ENCODE measurements at regions not wholly inside any gene's neighbourhood (a gene's known extent, or its start where the extent isn't known, plus 50 kb on each side); places are given as distances from the start of the nearest gene placed in this dataset.
"Not testable (repeated sequence)": the region's sequence is repeated elsewhere in the genome, so short reads cannot be mapped to it uniquely, and the experiment has no call there.

GRCh38 chrX:8042304-8042703 is 115.1 kb upstream of the PNPLA4 start:
- Histone ChIP-seq H3K79me2 (ENCODE audit: insufficient read depth, low read length) (no peaks in the 10 kb centered on the region), H3F3A (ENCODE audit: low read depth) (no peaks in the 10 kb centered on the region)

GRCh38 chrX:8039711-8040110 is 112.5 kb upstream of the PNPLA4 start:
- H3K4me2 ChIP-seq (ENCODE audit: low read depth, low read length, poor library complexity, severe bottlenecking); H3K9me3 ChIP-seq (ENCODE audit: insufficient read depth, low read depth, low read length); H2AFZ ChIP-seq (ENCODE audit: low read length); H3K9ac ChIP-seq (ENCODE audit: low read depth, low read length, poor library complexity, severe bottlenecking); H3K27me3 ChIP-seq (ENCODE audit: insufficient read depth, low read length, poor library complexity, severe bottlenecking); H3K79me2 ChIP-seq (ENCODE audit: insufficient read depth, low read length); H3F3A ChIP-seq (ENCODE audit: low read depth); H3K36me3 ChIP-seq (ENCODE audit: insufficient read depth, low read length); H3K4me3 ChIP-seq (ENCODE audit: low read length, poor library complexity, severe bottlenecking); H4K20me1 ChIP-seq (ENCODE audit: insufficient read depth, low read length, poor library complexity, severe bottlenecking); H3K4me1 ChIP-seq (ENCODE audit: insufficient read depth, low read length, poor library complexity, severe bottlenecking); H3K9me2 ChIP-seq (replicated peaks; ENCODE audit: low read depth, low read length): not testable (repeated sequence)

More at GRCh38 chrX:8042304-8042703, 115.1 kb upstream of the PNPLA4 start:
- TF ChIP-seq EZH2phosphoT487 (IDR thresholded peaks at IDR 0.05; ENCODE audit: borderline replicate concordance) (no peak), CTCF (conservative IDR thresholded peaks at IDR 0.05; ENCODE audit: low read length) (no peak)
- Histone ChIP-seq H3K9me2 (replicated peaks; ENCODE audit: low read depth, low read length) (no peaks in the 10 kb centered on the region), H3K9me3 (ENCODE audit: insufficient read depth, low read depth, low read length) (no peaks in the 10 kb centered on the region), H3K4me2 (ENCODE audit: low read depth, low read length, poor library complexity, severe bottlenecking) (no peak overlapping the region), H3K9ac (ENCODE audit: low read depth, low read length, poor library complexity, severe bottlenecking) (no peak overlapping the region), H4K20me1 (ENCODE audit: insufficient read depth, low read length, poor library complexity, severe bottlenecking) (no peaks in the 10 kb centered on the region), H3K36me3 (ENCODE audit: insufficient read depth, low read length) (no peaks in the 10 kb centered on the region), H2AFZ (ENCODE audit: low read length) (no peak overlapping the region), H3K4me1 (ENCODE audit: insufficient read depth, low read length, poor library complexity, severe bottlenecking) (no peaks in the 10 kb centered on the region), H3K27me3 (ENCODE audit: insufficient read depth, low read length, poor library complexity, severe bottlenecking) (no peaks in the 10 kb centered on the region), H3K4me3 (ENCODE audit: low read length, poor library complexity, severe bottlenecking) (no peak overlapping the region)

- Histone ChIP-seq H4K20me1 (ENCODE audit: insufficient read depth, low read length, poor library complexity, severe bottlenecking) (no peaks in the 10 kb centered on the region), H3K9me3 (ENCODE audit: insufficient read depth, low read depth, low read length) (no peaks in the 10 kb centered on the region), H3K36me3 (ENCODE audit: insufficient read depth, low read length) (no peaks in the 10 kb centered on the region), H2AFZ (ENCODE audit: low read length) (peak overlapping the region; percentile 94), H3K9ac (ENCODE audit: low read depth, low read length, poor library complexity, severe bottlenecking) (peak overlapping the region; percentile 59), H3F3A (ENCODE audit: low read depth) (no peaks in the 10 kb centered on the region), H3K27me3 (ENCODE audit: insufficient read depth, low read length, poor library complexity, severe bottlenecking) (no peaks in the 10 kb centered on the region), H3K79me2 (ENCODE audit: insufficient read depth, low read length) (no peaks in the 10 kb centered on the region), H3K4me3 (ENCODE audit: low read length, poor library complexity, severe bottlenecking) (peak overlapping the region; percentile 60), H3K9me2 (replicated peaks; ENCODE audit: low read depth, low read length) (no peaks in the 10 kb centered on the region), H3K4me1 (ENCODE audit: insufficient read depth, low read length, poor library complexity, severe bottlenecking) (no peaks in the 10 kb centered on the region), H3K4me2 (ENCODE audit: low read depth, low read length, poor library complexity, severe bottlenecking) (peak overlapping the region; percentile 61)
- TF ChIP-seq CTCF (conservative IDR thresholded peaks at IDR 0.05; ENCODE audit: low read length) = no peak
- no peak for TF ChIP-seq EZH2phosphoT487 (IDR thresholded peaks at IDR 0.05; ENCODE audit: borderline replicate concordance)
These were observed 110.6 kb upstream of the PNPLA4 start for GRCh38 chrX:8037593-8038348.

- Histone ChIP-seq H3K27me3 (ENCODE audit: insufficient read depth, low read length, poor library complexity, severe bottlenecking) (no peaks in the 10 kb centered on the region), H3K9me2 (replicated peaks; ENCODE audit: low read depth, low read length) (no peaks in the 10 kb centered on the region), H4K20me1 (ENCODE audit: insufficient read depth, low read length, poor library complexity, severe bottlenecking) (no peaks in the 10 kb centered on the region), H3K4me1 (ENCODE audit: insufficient read depth, low read length, poor library complexity, severe bottlenecking) (no peaks in the 10 kb centered on the region), H3K79me2 (ENCODE audit: insufficient read depth, low read length) (no peaks in the 10 kb centered on the region), H3K9me3 (ENCODE audit: insufficient read depth, low read depth, low read length) (no peaks in the 10 kb centered on the region), H3K4me3 (ENCODE audit: low read length, poor library complexity, severe bottlenecking) (peak overlapping the region; percentile 60), H3K9ac (ENCODE audit: low read depth, low read length, poor library complexity, severe bottlenecking) (no peak overlapping the region), H2AFZ (ENCODE audit: low read length) (peak overlapping the region; percentile 43; the same call in 1 of the 2 replicates), H3F3A (ENCODE audit: low read depth) (no peaks in the 10 kb centered on the region), H3K4me2 (ENCODE audit: low read depth, low read length, poor library complexity, severe bottlenecking) (peak overlapping the region; percentile 61), H3K36me3 (ENCODE audit: insufficient read depth, low read length) (no peaks in the 10 kb centered on the region)
- TF ChIP-seq EZH2phosphoT487 (IDR thresholded peaks at IDR 0.05; ENCODE audit: borderline replicate concordance) = no peak
- TF ChIP-seq CTCF (conservative IDR thresholded peaks at IDR 0.05; ENCODE audit: low read length) = no peak
These were observed 109.7 kb upstream of the PNPLA4 start for GRCh38 chrX:8036914-8037313.

Data from Loucy (cell line).